Mesenchymal stem cell (in vitro differentiated cells and primary cell): ENCODE measurements at regions not wholly inside any gene's neighbourhood (a gene's known extent, or its start where the extent isn't known, plus 50 kb on each side); places are given as distances from the start of the nearest gene placed in this dataset.
A peak's percentile ranks its signal among the peaks of the same experiment; 100 is the strongest.

Experiments used
- DNase-seq: peaks from one replicate; pipeline ENCODE4 v3.0.0-alpha.2; 2013
- H2AFZ ChIP-seq: one replicate; pipeline ENCODE4 v1.6.1; 2013; ENCODE audit warnings: low read depth, mild to moderate bottlenecking, control low read depth, inconsistent platforms, low read length, moderate library complexity
- H2AK5ac ChIP-seq: 2 replicates; pipeline ENCODE4 v1.6.1; 2013; ENCODE audit warnings: low read length, moderate library complexity, mild to moderate bottlenecking, inconsistent platforms; ENCODE audit not compliant: severe bottlenecking
- H2BK120ac ChIP-seq: one replicate; pipeline ENCODE4 v1.6.1; 2013; ENCODE audit warnings: low read depth, mild to moderate bottlenecking, inconsistent platforms, low read length, moderate library complexity
- H2BK12ac ChIP-seq, 2 experiments: one replicate each; pipeline ENCODE4 v1.6.1; 2013; ENCODE audit warnings: inconsistent platforms in 2 of 2, low read length in 2 of 2, mild to moderate bottlenecking in 2 of 2, moderate library complexity in 2 of 2, control low read depth in 1 of 2
- H2BK15ac ChIP-seq: one replicate; pipeline ENCODE4 v1.6.1; 2013; ENCODE audit warnings: mild to moderate bottlenecking, low read depth, inconsistent platforms; ENCODE audit not compliant: poor library complexity, severe bottlenecking
- H2BK5ac ChIP-seq: 2 replicates; pipeline ENCODE4 v1.6.1; 2013; ENCODE audit warnings: low read depth, mild to moderate bottlenecking, low read length, control low read depth, inconsistent platforms; ENCODE audit not compliant: poor library complexity, severe bottlenecking
- H3K14ac ChIP-seq, 2 experiments: one replicate each; pipeline ENCODE4 v1.6.1; 2013; ENCODE audit warnings: inconsistent platforms in 2 of 2, low read length in 2 of 2, control low read depth in 1 of 2, mild to moderate bottlenecking in 1 of 2, moderate library complexity in 1 of 2
- H3K18ac ChIP-seq, 2 experiments: one replicate each; pipeline ENCODE4 v1.6.1; 2013; ENCODE audit warnings: inconsistent platforms in 2 of 2, low read length in 2 of 2, control low read depth in 1 of 2, low read depth in 1 of 2, mild to moderate bottlenecking in 1 of 2
- H3K23ac ChIP-seq, 2 experiments: one replicate each; pipeline ENCODE4 v1.6.1; 2013; ENCODE audit warnings: inconsistent platforms in 2 of 2, low read length in 2 of 2, mild to moderate bottlenecking in 2 of 2, moderate library complexity in 2 of 2, control low read depth in 1 of 2
- H3K27ac ChIP-seq: 2 replicates; pipeline ENCODE4 v1.5.1; 2013; ENCODE audit warnings: mild to moderate bottlenecking, moderate library complexity, low read length, control low read depth, inconsistent platforms; ENCODE audit not compliant: poor library complexity, severe bottlenecking
- H3K27me3 ChIP-seq, 2 experiments: 2 replicates each; pipeline versions ENCODE4 v1.6.1 to v1.7.0; 2013; ENCODE audit warnings: low read length in 2 of 2, mild to moderate bottlenecking in 2 of 2, moderate library complexity in 2 of 2, control low read depth in 1 of 2, inconsistent platforms in 1 of 2; ENCODE audit not compliant: control insufficient read depth in 1 of 2, insufficient read depth in 1 of 2
- H3K36me3 ChIP-seq, 2 experiments: 2 replicates each; pipeline versions ENCODE4 v1.6.1 to v1.7.0; 2013; ENCODE audit warnings: low read length in 2 of 2, control low read depth in 1 of 2, inconsistent platforms in 1 of 2, low read depth in 1 of 2, mild to moderate bottlenecking in 1 of 2; ENCODE audit not compliant: insufficient read depth in 2 of 2, control insufficient read depth in 1 of 2
- H3K4ac ChIP-seq, 2 experiments: one replicate each; pipeline ENCODE4 v1.6.1; 2013; ENCODE audit warnings: inconsistent platforms in 2 of 2, low read length in 2 of 2, mild to moderate bottlenecking in 2 of 2, moderate library complexity in 2 of 2, control low read depth in 1 of 2, low read depth in 1 of 2
- H3K4me1 ChIP-seq: 2 replicates; pipeline ENCODE4 v1.6.1; 2013; ENCODE audit warnings: low read depth, low read length, control low read depth; ENCODE audit not compliant: control insufficient read depth, insufficient read depth
- H3K4me2 ChIP-seq: 2 replicates; pipeline ENCODE4 v1.6.1; 2013; ENCODE audit warnings: low read length, mild to moderate bottlenecking, inconsistent platforms; ENCODE audit not compliant: poor library complexity, severe bottlenecking
- H3K4me3 ChIP-seq, 2 experiments: 2 replicates each; pipeline versions ENCODE4 v1.5.1 to v1.7.0; 2013; ENCODE audit warnings: low read length in 2 of 2, mild to moderate bottlenecking in 2 of 2, control low read depth in 1 of 2, low read depth in 1 of 2; ENCODE audit not compliant: insufficient read depth in 1 of 2
- H3K79me1 ChIP-seq: replicated peaks from 2 replicates; pipeline ENCODE4 v1.6.1; 2013; ENCODE audit warnings: mild to moderate bottlenecking, control low read depth, low read length, inconsistent platforms; ENCODE audit not compliant: poor library complexity, severe bottlenecking
- H3K9ac ChIP-seq: 2 replicates; pipeline ENCODE4 v1.7.0; 2013; ENCODE audit warnings: mild to moderate bottlenecking, low read length, moderate library complexity
- H3K9me3 ChIP-seq: 2 replicates; pipeline ENCODE4 v1.7.0; 2013; ENCODE audit warnings: mild to moderate bottlenecking, low read length; ENCODE audit not compliant: control insufficient read depth
- H4K8ac ChIP-seq: one replicate; pipeline ENCODE4 v1.6.1; 2013; ENCODE audit warnings: inconsistent platforms, mild to moderate bottlenecking, low read length, moderate library complexity
- H4K91ac ChIP-seq: one replicate; pipeline ENCODE4 v1.6.1; 2013; ENCODE audit warnings: mild to moderate bottlenecking, low read length, inconsistent platforms
- WGBS: methylation state at CpG from one replicate; pipeline ENCODE4 v1.1.7; 2013; ENCODE audit warnings: mixed read lengths; 5-methylcytosine and 5-hydroxymethylcytosine counted together

- H3K36me3 ChIP-seq: no peaks in the 10 kb centered on the region
- H3K14ac ChIP-seq: no peak overlapping the region
- no peaks in the 10 kb centered on the region for H3K9me3 ChIP-seq
- no peaks in the 10 kb centered on the region for H3K4me1 ChIP-seq
- H4K8ac ChIP-seq: no peak overlapping the region
- no peak overlapping the region for H3K23ac ChIP-seq
- H2BK15ac ChIP-seq: no peak overlapping the region
- no peak overlapping the region for H3K4me3 ChIP-seq
- no peak overlapping the region for H3K27ac ChIP-seq
- H4K91ac ChIP-seq: no peak overlapping the region
- H3K4ac ChIP-seq: no peak overlapping the region
- H2BK5ac ChIP-seq: no peak overlapping the region
- no peak overlapping the region for H2AFZ ChIP-seq
- no peak overlapping the region for H3K18ac ChIP-seq
- no peak overlapping the region for H3K9ac ChIP-seq
- H3K4me2 ChIP-seq: no peak overlapping the region
- H2BK120ac ChIP-seq: no peak overlapping the region
- H2BK12ac ChIP-seq: no peak overlapping the region
- DNase-seq: no peak
- H2AK5ac ChIP-seq: no peak overlapping the region
- H3K27me3 ChIP-seq: peaks cover 0 to 31% of the 10 kb centered on the region in 2 experiments
- WGBS: 100% methylated on average over 3 of the region's 3 CpGs
- no peaks in the 10 kb centered on the region for H3K79me1 ChIP-seq
Observed at GRCh38 chr10:113987156-113987555, 56.5 kb upstream of the ADRB1 start.

GRCh38 chr10:113987805-113988204, 55.9 kb upstream of the ADRB1 start:
- H3K9me3 ChIP-seq: no peaks in the 10 kb centered on the region
- no peaks in the 10 kb centered on the region for H3K36me3 ChIP-seq
- no peak overlapping the region for H4K91ac ChIP-seq
- H3K79me1 ChIP-seq: no peaks in the 10 kb centered on the region
- H3K23ac ChIP-seq: no peak overlapping the region
- H3K4me2 ChIP-seq: no peak overlapping the region
- no peak overlapping the region for H2AK5ac ChIP-seq
- no peak overlapping the region for H3K18ac ChIP-seq
- 91% methylated on average over 2 of the region's 2 CpGs for WGBS
- no peak overlapping the region for H3K9ac ChIP-seq
- peak; percentile 3 for DNase-seq
- H2BK12ac ChIP-seq: no peak overlapping the region
- H2BK5ac ChIP-seq: no peak overlapping the region
- H3K4me3 ChIP-seq: no peak overlapping the region
- no peak overlapping the region for H2BK15ac ChIP-seq
- no peak overlapping the region for H3K27ac ChIP-seq
- H3K27me3 ChIP-seq: peaks cover 0 to 37% of the 10 kb centered on the region in 2 experiments
- H3K14ac ChIP-seq: no peak overlapping the region
- H3K4ac ChIP-seq: no peak overlapping the region
- no peaks in the 10 kb centered on the region for H3K4me1 ChIP-seq
- H4K8ac ChIP-seq: no peak overlapping the region
- no peak overlapping the region for H2AFZ ChIP-seq
- H2BK120ac ChIP-seq: no peak overlapping the region

GRCh38 chr10:113988535-113988934, 55.1 kb upstream of the ADRB1 start:
- no peak overlapping the region for H3K4me3 ChIP-seq
- H3K27me3 ChIP-seq: peaks cover 0 to 34% of the 10 kb centered on the region in 2 experiments
- no peak overlapping the region for H3K23ac ChIP-seq
- no peaks in the 10 kb centered on the region for H3K79me1 ChIP-seq
- no peaks in the 10 kb centered on the region for H3K4me1 ChIP-seq
- 95% methylated on average over 2 of the region's 3 CpGs for WGBS
- H2BK120ac ChIP-seq: no peak overlapping the region
- H3K18ac ChIP-seq: no peak overlapping the region
- H2BK15ac ChIP-seq: no peak overlapping the region
- H2BK12ac ChIP-seq: no peak overlapping the region
- no peak overlapping the region for H3K14ac ChIP-seq
- DNase-seq: no peak
- H2AFZ ChIP-seq: no peak overlapping the region
- H4K91ac ChIP-seq: no peak overlapping the region
- H3K4ac ChIP-seq: no peak overlapping the region
- no peak overlapping the region for H2BK5ac ChIP-seq
- no peak overlapping the region for H3K27ac ChIP-seq
- H3K4me2 ChIP-seq: no peak overlapping the region
- no peak overlapping the region for H4K8ac ChIP-seq
- H2AK5ac ChIP-seq: no peak overlapping the region
- H3K36me3 ChIP-seq: no peaks in the 10 kb centered on the region
- H3K9me3 ChIP-seq: no peaks in the 10 kb centered on the region
- no peak overlapping the region for H3K9ac ChIP-seq

GRCh38 chr10:113991091-113991860, 52.4 kb upstream of the ADRB1 start:
- Histone ChIP-seq H3K4me1 (no peaks in the 10 kb centered on the region), H2BK120ac (no peak overlapping the region), H2BK15ac (no peak overlapping the region), H3K4me2 (no peak overlapping the region), H3K79me1 (no peaks in the 10 kb centered on the region), H3K27me3 (peaks cover 6 to 45% of the 10 kb centered on the region in 2 experiments), H2BK5ac (no peak overlapping the region), H3K9ac (no peak overlapping the region), H4K91ac (no peak overlapping the region), H3K27ac (no peak overlapping the region), H2BK12ac (no peak overlapping the region), H3K18ac (no peak overlapping the region), H3K4me3 (no peak overlapping the region), H3K14ac (no peak overlapping the region), H3K36me3 (no peaks in the 10 kb centered on the region), H3K9me3 (no peaks in the 10 kb centered on the region), H4K8ac (no peak overlapping the region), H2AK5ac (no peak overlapping the region), H3K23ac (no peak overlapping the region), H2AFZ (no peak overlapping the region), H3K4ac (no peak overlapping the region)
- 96% methylated on average over 11 of the region's 11 CpGs for WGBS
- DNase-seq: no peak
